CD4-positive, alpha-beta T cell (primary cell): ENCODE measurements at regions not wholly inside any gene's neighbourhood (a gene's known extent, or its start where the extent isn't known, plus 50 kb on each side); places are given as distances from the start of the nearest gene placed in this dataset.

Experiments used
- ATAC-seq: fragments of 200-7000 bp; cut with Tn5 transposase; one replicate; pipeline ENCODE4 v1.10.0; 2022; ENCODE audit warnings: mild to moderate bottlenecking; ENCODE audit not compliant: poor library complexity
- CTCF ChIA-PET: fragments of 350-600 bp; sonication (Branson Sonifier 250); formaldehyde crosslinking; loops from one replicate; lab custom pipeline; 2021; ENCODE audit warnings: antibody characterized with exemption, inconsistent platforms; lab: Charles Lee
- POLR2A ChIA-PET: fragments of 350-600 bp; sonication (Branson Sonifier 250); formaldehyde crosslinking; loops from one replicate; lab custom pipeline; 2021; ENCODE audit warnings: antibody characterized with exemption, inconsistent platforms; lab: Charles Lee
- DNase-seq, 14 experiments: peaks; one replicate each; pipeline ENCODE4 v3.0.0-alpha.2; 2013 to 2020; ENCODE audit warnings: mixed read lengths in 2 of 14
- H3K27ac ChIP-seq, 2 donors: one replicate each; pipeline versions ENCODE4 v1.5.1 to v1.7.0; 2013; ENCODE audit warnings: low read length in 2 of 2, low read depth in 1 of 2, mild to moderate bottlenecking in 1 of 2
- H3K27me3 ChIP-seq, 2 experiments: 1 replicate in 1 of 2; 2 replicates in 1 of 2; pipeline versions ENCODE4 v1.6.1 to v1.7.0; 2013; ENCODE audit warnings: low read length in 2 of 2, control low read depth in 1 of 2, mild to moderate bottlenecking in 1 of 2, moderate library complexity in 1 of 2; ENCODE audit not compliant: insufficient read depth in 2 of 2, control insufficient read depth in 1 of 2
- H3K36me3 ChIP-seq: one replicate; pipeline ENCODE4 v1.6.1; 2013; ENCODE audit warnings: low read length, control low read depth; ENCODE audit not compliant: insufficient read depth
- H3K4me1 ChIP-seq: one replicate; pipeline ENCODE4 v1.6.1; 2013; ENCODE audit warnings: low read length, control low read depth; ENCODE audit not compliant: insufficient read depth
- H3K4me3 ChIP-seq: one replicate; pipeline ENCODE4 v1.5.1; 2013; ENCODE audit warnings: mild to moderate bottlenecking, low read length, moderate library complexity
- H3K9me3 ChIP-seq, 2 experiments: 1 replicate in 1 of 2; 2 replicates in 1 of 2; pipeline versions ENCODE4 v1.6.1 to v1.7.0; 2013; ENCODE audit warnings: low read length in 2 of 2, mild to moderate bottlenecking in 2 of 2, control low read depth in 1 of 2, moderate library complexity in 1 of 2; ENCODE audit not compliant: control insufficient read depth in 1 of 2, insufficient read depth in 1 of 2
- H3K27ac Mint-ChIP-seq: one replicate; pipeline ENCODE4 v1.8.0; 2020; ENCODE audit warnings: mixed read lengths
- H3K27me3 Mint-ChIP-seq: one replicate; pipeline ENCODE4 v1.8.0; 2021; ENCODE audit warnings: mixed read lengths
- H3K36me3 Mint-ChIP-seq: one replicate; pipeline ENCODE4 v1.8.0; 2021; ENCODE audit warnings: low read depth, mixed read lengths
- H3K4me1 Mint-ChIP-seq: one replicate; pipeline ENCODE4 v1.8.0; 2021; ENCODE audit warnings: low read depth, mixed read lengths
- H3K4me3 Mint-ChIP-seq: one replicate; pipeline ENCODE4 v1.8.0; 2020; ENCODE audit warnings: mild to moderate bottlenecking, mixed read lengths
- H3K9me3 Mint-ChIP-seq: one replicate; pipeline ENCODE4 v1.8.0; 2020; ENCODE audit warnings: mixed read lengths
- intact Hi-C, 2 experiments: fragments of 100-400 bp; cut with DNase I in 1 of 2; cut with micrococcal nuclease in 1 of 2; formaldehyde crosslinking; loops; one replicate each; pipeline versions ENCODE4 v1.15.1 to v1.9.0; 2023 to 2025; cut with DNase I, micrococcal nuclease
- TF ChIP-seq, protein P1 (sequence below): fragments of 200-600 bp; IDR thresholded peaks from one replicate; pipeline ENCODE4 v1.8.0; 2022; ENCODE audit warnings: antibody characterized with exemption, mild to moderate bottlenecking

DNA sequence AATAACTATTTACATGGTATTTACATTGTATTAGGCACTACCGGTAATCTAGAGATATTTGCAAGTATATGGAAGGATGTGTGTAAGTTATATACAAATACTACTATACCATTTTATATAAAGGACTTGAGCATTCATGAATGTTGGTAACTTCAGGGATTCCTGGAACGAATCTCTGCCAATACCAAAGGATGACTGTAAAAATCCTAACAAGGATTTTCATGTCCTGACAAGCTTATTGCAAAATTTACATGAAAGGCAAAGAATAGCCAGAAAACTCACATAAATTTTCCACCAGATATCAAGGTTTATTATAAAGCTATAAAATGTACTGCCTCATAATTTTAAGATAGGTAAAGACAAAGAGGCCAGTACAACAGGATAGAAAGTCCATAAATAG is 325.2 kb upstream of the NRIP1 start:
- Mint-ChIP-seq H3K27ac (no peak overlapping the region), H3K4me1 (no peaks in the 10 kb centered on the region), H3K9me3 (no peaks in the 10 kb centered on the region), H3K36me3 (no peaks in the 10 kb centered on the region), H3K27me3 (no peaks in the 10 kb centered on the region), H3K4me3 (no peak overlapping the region)
- Histone ChIP-seq H3K4me3 (no peak overlapping the region), H3K9me3 (no peaks in the 10 kb centered on the region), H3K27ac (no peak overlapping the region), H3K4me1 (no peaks in the 10 kb centered on the region), H3K36me3 (no peaks in the 10 kb centered on the region), H3K27me3 (no peaks in the 10 kb centered on the region)
- intact Hi-C loops = no loop called here
- TF ChIP-seq, protein P1, sequence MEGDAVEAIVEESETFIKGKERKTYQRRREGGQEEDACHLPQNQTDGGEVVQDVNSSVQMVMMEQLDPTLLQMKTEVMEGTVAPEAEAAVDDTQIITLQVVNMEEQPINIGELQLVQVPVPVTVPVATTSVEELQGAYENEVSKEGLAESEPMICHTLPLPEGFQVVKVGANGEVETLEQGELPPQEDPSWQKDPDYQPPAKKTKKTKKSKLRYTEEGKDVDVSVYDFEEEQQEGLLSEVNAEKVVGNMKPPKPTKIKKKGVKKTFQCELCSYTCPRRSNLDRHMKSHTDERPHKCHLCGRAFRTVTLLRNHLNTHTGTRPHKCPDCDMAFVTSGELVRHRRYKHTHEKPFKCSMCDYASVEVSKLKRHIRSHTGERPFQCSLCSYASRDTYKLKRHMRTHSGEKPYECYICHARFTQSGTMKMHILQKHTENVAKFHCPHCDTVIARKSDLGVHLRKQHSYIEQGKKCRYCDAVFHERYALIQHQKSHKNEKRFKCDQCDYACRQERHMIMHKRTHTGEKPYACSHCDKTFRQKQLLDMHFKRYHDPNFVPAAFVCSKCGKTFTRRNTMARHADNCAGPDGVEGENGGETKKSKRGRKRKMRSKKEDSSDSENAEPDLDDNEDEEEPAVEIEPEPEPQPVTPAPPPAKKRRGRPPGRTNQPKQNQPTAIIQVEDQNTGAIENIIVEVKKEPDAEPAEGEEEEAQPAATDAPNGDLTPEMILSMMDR = no peak
- CTCF ChIA-PET = no interaction called here
- DNase-seq (no peak), ATAC-seq (no peak)
- POLR2A ChIA-PET = no interaction called here

DNA sequence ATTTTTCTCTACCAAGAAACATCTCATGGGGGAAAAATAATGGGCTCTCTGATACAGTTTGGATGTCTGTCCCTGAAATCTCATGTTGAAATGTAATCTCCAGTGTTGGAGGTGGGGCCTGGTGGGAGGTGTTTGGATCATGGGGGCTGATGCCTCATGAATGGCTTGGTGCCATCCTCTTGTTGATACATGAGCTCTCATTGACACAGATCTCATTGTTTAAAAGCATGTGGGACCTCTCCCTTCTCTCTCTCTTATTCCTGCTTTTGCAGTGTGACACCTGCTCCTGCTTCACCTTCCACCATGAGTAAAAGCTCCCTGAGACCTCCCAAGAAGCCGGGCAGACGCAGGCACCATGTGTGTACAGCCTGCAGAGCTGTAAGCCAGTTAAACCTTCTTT is 332.5 kb upstream of the NRIP1 start:
- no peaks in the 10 kb centered on the region for H3K36me3 ChIP-seq
- no peaks in the 10 kb centered on the region for H3K9me3 ChIP-seq
- Mint-ChIP-seq H3K4me1 (no peaks in the 10 kb centered on the region), H3K27me3 (no peaks in the 10 kb centered on the region), H3K9me3 (no peaks in the 10 kb centered on the region), H3K27ac (no peak overlapping the region), H3K4me3 (no peak overlapping the region), H3K36me3 (no peaks in the 10 kb centered on the region)
- ATAC-seq (no peak), DNase-seq (no peak)
- no peaks in the 10 kb centered on the region for H3K27me3 ChIP-seq
- intact Hi-C loops = no loop called here
- ChIA-PET CTCF (no interaction called here), POLR2A (no interaction called here)
- H3K4me1 ChIP-seq = no peaks in the 10 kb centered on the region
- TF ChIP-seq, protein P1 = no peak
- no peak overlapping the region for H3K4me3 ChIP-seq
- H3K27ac ChIP-seq = no peak overlapping the region

DNA sequence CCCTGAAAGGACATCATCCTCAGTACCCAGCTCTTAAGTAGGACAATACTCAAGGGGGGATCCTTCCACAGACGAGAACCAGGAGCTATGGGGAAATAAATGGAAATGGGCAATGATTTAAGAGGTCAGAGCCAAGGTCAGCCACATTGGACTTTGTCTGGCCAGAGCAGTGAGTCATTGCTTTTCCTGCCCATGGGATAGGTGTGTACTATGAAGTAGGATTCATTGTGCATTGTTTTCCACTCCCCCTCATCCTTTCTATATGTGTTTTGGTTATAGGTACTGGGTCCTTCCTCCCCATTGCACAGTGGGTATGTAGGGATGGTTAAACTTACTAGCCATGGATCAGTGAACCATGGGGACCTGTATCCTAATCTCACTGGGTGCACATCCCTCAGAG is 328.9 kb upstream of the USP25 start:
- no peaks in the 10 kb centered on the region for H3K4me1 Mint-ChIP-seq
- POLR2A ChIA-PET = no interaction called here

More for the DNA sequence above, 328.9 kb upstream of the USP25 start:
- H3K27me3 Mint-ChIP-seq = no peaks in the 10 kb centered on the region
- TF ChIP-seq, protein P1 = no peak
- intact Hi-C loops = no loop called here
- no peaks in the 10 kb centered on the region for H3K36me3 ChIP-seq
- CTCF ChIA-PET = interaction anchor here (1.0 kb wide), 1 partner anchor 307 kb away, joined by 3 read pairs; no protein-coding TSS in a partner anchor
- no peaks in the 10 kb centered on the region for H3K27me3 ChIP-seq
- peaks cover 2% of the 10 kb centered on the region for H3K9me3 Mint-ChIP-seq
- no peaks in the 10 kb centered on the region for H3K36me3 Mint-ChIP-seq
- H3K27ac Mint-ChIP-seq = no peak overlapping the region
- DNase-seq (no peak), ATAC-seq (no peak)
- no peak overlapping the region for H3K27ac ChIP-seq
- no peaks in the 10 kb centered on the region for H3K4me1 ChIP-seq
- no peak overlapping the region for H3K4me3 Mint-ChIP-seq
- H3K9me3 ChIP-seq = peaks cover 0 to 5% of the 10 kb centered on the region in 2 experiments
- no peak overlapping the region for H3K4me3 ChIP-seq
